H9 (cell line): ENCODE measurements at regions not wholly inside any gene's neighbourhood (a gene's known extent, or its start where the extent isn't known, plus 50 kb on each side); places are given as distances from the start of the nearest gene placed in this dataset.

Experiments
- DNase-seq: peaks from one replicate; pipeline ENCODE4 v3.0.0-alpha.2; 2017
- H2AFZ ChIP-seq: one replicate; pipeline ENCODE4 v1.6.1; 2013; ENCODE audit warnings: mild to moderate bottlenecking, low read length, control low read depth, moderate library complexity
- H2AK5ac ChIP-seq: 2 replicates; pipeline ENCODE4 v1.6.1; 2013; ENCODE audit warnings: low read length, control low read depth, mixed read lengths; ENCODE audit not compliant: insufficient read length
- H2BK120ac ChIP-seq: one replicate; pipeline ENCODE4 v1.6.1; 2013; ENCODE audit warnings: low read depth, mild to moderate bottlenecking, low read length, control low read depth, inconsistent platforms; ENCODE audit not compliant: poor library complexity, severe bottlenecking
- H2BK12ac ChIP-seq: 2 replicates; pipeline ENCODE4 v1.6.1; 2013; ENCODE audit warnings: low read length, control low read depth, mixed read lengths, low read depth; ENCODE audit not compliant: insufficient read length
- H2BK15ac ChIP-seq: 2 replicates; pipeline ENCODE4 v1.6.1; 2013; ENCODE audit warnings: low read depth, low read length, control low read depth
- H2BK20ac ChIP-seq: one replicate; pipeline ENCODE4 v1.6.1; 2013; ENCODE audit warnings: low read depth, mild to moderate bottlenecking, low read length, control low read depth, inconsistent platforms; ENCODE audit not compliant: poor library complexity, severe bottlenecking
- H2BK5ac ChIP-seq: 2 replicates; pipeline ENCODE4 v1.6.1; 2013; ENCODE audit warnings: low read length, control low read depth, mixed read lengths; ENCODE audit not compliant: insufficient read length
- H3K14ac ChIP-seq: 2 replicates; pipeline ENCODE4 v1.6.1; 2013; ENCODE audit warnings: low read length, control low read depth; ENCODE audit not compliant: insufficient read depth
- H3K18ac ChIP-seq: 2 replicates; pipeline ENCODE4 v1.6.1; 2013; ENCODE audit warnings: low read depth, mild to moderate bottlenecking, mixed read lengths, low read length, control low read depth; ENCODE audit not compliant: insufficient read length
- H3K23ac ChIP-seq: 2 replicates; pipeline ENCODE4 v1.6.1; 2013; ENCODE audit warnings: low read length, control low read depth, mixed read lengths, low read depth; ENCODE audit not compliant: insufficient read length
- H3K23me2 ChIP-seq: 2 replicates; pipeline ENCODE4 v1.6.1; 2013; ENCODE audit warnings: low read depth, mild to moderate bottlenecking, mixed read lengths, low read length, control low read depth; ENCODE audit not compliant: insufficient read length, poor library complexity, severe bottlenecking
- H3K27ac ChIP-seq: 2 replicates; pipeline ENCODE4 v1.5.1; 2013; ENCODE audit warnings: low read length, control low read depth, mixed read lengths, low read depth; ENCODE audit not compliant: insufficient read length
- H3K27me3 ChIP-seq: 2 replicates; pipeline ENCODE4 v1.6.1; 2013; ENCODE audit warnings: low read length, control low read depth, inconsistent platforms; ENCODE audit not compliant: insufficient read depth
- H3K4ac ChIP-seq: 2 replicates; pipeline ENCODE4 v1.6.1; 2013; ENCODE audit warnings: low read depth, mild to moderate bottlenecking, control low read depth, inconsistent platforms, low read length, moderate library complexity
- H3K4me1 ChIP-seq: 2 replicates; pipeline ENCODE4 v1.6.1; 2013; ENCODE audit warnings: low read length, control low read depth, inconsistent platforms; ENCODE audit not compliant: insufficient read depth
- H3K4me2 ChIP-seq: 2 replicates; pipeline ENCODE4 v1.6.1; 2013; ENCODE audit warnings: low read length, control low read depth, mixed read lengths; ENCODE audit not compliant: insufficient read length, insufficient read depth
- H3K56ac ChIP-seq: 2 replicates; pipeline ENCODE4 v1.6.1; 2013; ENCODE audit warnings: low read depth, mild to moderate bottlenecking, mixed read lengths, low read length, control low read depth; ENCODE audit not compliant: insufficient read length
- H3K79me1 ChIP-seq: 2 replicates; pipeline ENCODE4 v1.6.1; 2013; ENCODE audit warnings: low read depth, mild to moderate bottlenecking, moderate library complexity, low read length, control low read depth, inconsistent platforms; ENCODE audit not compliant: insufficient read depth, poor library complexity, severe bottlenecking
- H3K79me2 ChIP-seq: 2 replicates; pipeline ENCODE4 v1.6.1; 2013; ENCODE audit warnings: low read length, control low read depth, inconsistent platforms; ENCODE audit not compliant: insufficient read depth
- H3K9ac ChIP-seq: 2 replicates; pipeline ENCODE4 v1.6.1; 2013; ENCODE audit warnings: low read length, control low read depth, mixed read lengths; ENCODE audit not compliant: insufficient read length; ENCODE audit errors: extremely low read depth
- H3K9me3 ChIP-seq: one replicate; pipeline ENCODE4 v1.6.1; 2013; ENCODE audit warnings: low read depth, low read length, inconsistent platforms; ENCODE audit not compliant: control insufficient read depth
- H3T11ph ChIP-seq: one replicate; pipeline ENCODE4 v1.6.1; 2013; ENCODE audit warnings: mild to moderate bottlenecking, low read length, control low read depth, inconsistent platforms
- H4K20me1 ChIP-seq: one replicate; pipeline ENCODE4 v1.6.1; 2013; ENCODE audit not compliant: control insufficient read depth, insufficient read length, insufficient read depth
- H4K5ac ChIP-seq: 2 replicates; pipeline ENCODE4 v1.6.1; 2013; ENCODE audit warnings: low read depth, mild to moderate bottlenecking, mixed read lengths, low read length, control low read depth; ENCODE audit not compliant: insufficient read length
- H4K8ac ChIP-seq: replicated peaks from 2 replicates; pipeline ENCODE4 v1.6.1; 2013; ENCODE audit warnings: low read length, control low read depth, mixed read lengths, low read depth; ENCODE audit not compliant: insufficient read length
- H4K91ac ChIP-seq: 2 replicates; pipeline ENCODE4 v1.6.1; 2013; ENCODE audit warnings: low read depth, mild to moderate bottlenecking, moderate library complexity, mixed read lengths, low read length, control low read depth; ENCODE audit not compliant: insufficient read length
- H3K27ac Mint-ChIP-seq, 3 experiments: 2 replicates in 2 of 3; 3 replicates in 1 of 3; pipeline ENCODE4 v1.8.0; 2020 to 2021; ENCODE audit warnings: mixed read lengths in 3 of 3, mild to moderate bottlenecking in 1 of 3, moderate library complexity in 1 of 3
- H3K27me3 Mint-ChIP-seq: 2 replicates; pipeline ENCODE4 v1.8.0; 2021; ENCODE audit warnings: low read depth, mild to moderate bottlenecking, moderate library complexity, mixed read lengths
- H3K36me3 Mint-ChIP-seq, 3 experiments: 2 replicates in 2 of 3; 3 replicates in 1 of 3; pipeline ENCODE4 v1.8.0; 2020 to 2021; ENCODE audit warnings: low read depth in 3 of 3, mixed read lengths in 3 of 3; ENCODE audit not compliant: insufficient read depth in 1 of 3
- H3K4me1 Mint-ChIP-seq, 2 experiments: 2 replicates each; pipeline ENCODE4 v1.8.0; 2020; ENCODE audit warnings: mixed read lengths in 2 of 2
- H3K4me3 Mint-ChIP-seq, 2 experiments: 2 replicates in 1 of 2; 3 replicates in 1 of 2; pipeline ENCODE4 v1.8.0; 2020 to 2021; ENCODE audit warnings: mild to moderate bottlenecking in 2 of 2, mixed read lengths in 2 of 2, moderate library complexity in 1 of 2
- H3K9me3 Mint-ChIP-seq, 2 experiments: 2 replicates in 1 of 2; 3 replicates in 1 of 2; pipeline ENCODE4 v1.8.0; 2020; ENCODE audit warnings: mild to moderate bottlenecking in 2 of 2, mixed read lengths in 2 of 2, moderate library complexity in 1 of 2
- CTCF ChIP-seq: fragments of 200-600 bp; sonication (generic); conservative IDR thresholded peaks from 3 replicates; pipeline ENCODE4 v1.8.0; 2021; ENCODE audit warnings: antibody characterized with exemption, mild to moderate bottlenecking
- WGBS: extraction: QIAGEN DNeasy Blood & Tissue Kit; methylation state at CpG from one replicate; pipeline ENCODE4 v1.1.7; 2013; ENCODE audit warnings: missing lambda C conversion rate, low lambda C conversion rate, mixed read lengths; ENCODE audit not compliant: insufficient read length; ENCODE audit errors: extremely low coverage; 5-methylcytosine and 5-hydroxymethylcytosine counted together

GRCh38 chr13:74966275-74966674, 515.7 kb downstream of the TBC1D4 start:
- WGBS, result no CpG with 5 or more reads among the region's 4 CpGs
- H3K4me3 Mint-ChIP-seq, result no peak overlapping the region

More at GRCh38 chr13:74966275-74966674, 515.7 kb downstream of the TBC1D4 start:
- no peaks in the 10 kb centered on the region; a peak in 1 of 4 replicates for H3K4me1 Mint-ChIP-seq
- no peak overlapping the region for H3K18ac ChIP-seq
- no peaks in the 10 kb centered on the region for H3K4me1 ChIP-seq
- no peak overlapping the region for H4K8ac ChIP-seq
- H4K5ac ChIP-seq, result no peak overlapping the region
- H3K9me3 ChIP-seq, result no peaks in the 10 kb centered on the region
- no peak overlapping the region for H4K91ac ChIP-seq
- H3K9me3 Mint-ChIP-seq, result peaks cover 0 to 3% of the 10 kb centered on the region in 2 experiments
- H3K79me2 ChIP-seq, result no peaks in the 10 kb centered on the region
- no peak overlapping the region for H2BK12ac ChIP-seq
- TF ChIP-seq CTCF, result no peak
- no peak overlapping the region for H3K23ac ChIP-seq
- H3T11ph ChIP-seq, result no peak overlapping the region
- H2BK5ac ChIP-seq, result no peak overlapping the region
- H3K79me1 ChIP-seq, result no peaks in the 10 kb centered on the region
- no peak overlapping the region for H3K56ac ChIP-seq
- no peak overlapping the region for H2AK5ac ChIP-seq
- DNase-seq, result no peak
- H2BK120ac ChIP-seq, result no peak overlapping the region
- no peak overlapping the region for H2AFZ ChIP-seq
- no peak overlapping the region for H3K4me2 ChIP-seq
- no peaks in the 10 kb centered on the region for H4K20me1 ChIP-seq
- H3K27me3 ChIP-seq, result no peaks in the 10 kb centered on the region
- H3K14ac ChIP-seq, result no peak overlapping the region
- no peak overlapping the region for H3K27ac Mint-ChIP-seq
- H3K9ac ChIP-seq, result no peak overlapping the region
- H3K4ac ChIP-seq, result no peak overlapping the region
- H3K36me3 Mint-ChIP-seq, result no peaks in the 10 kb centered on the region
- no peak overlapping the region for H2BK15ac ChIP-seq
- no peaks in the 10 kb centered on the region for H3K27me3 Mint-ChIP-seq
- H3K27ac ChIP-seq, result no peak overlapping the region
- no peak overlapping the region for H2BK20ac ChIP-seq
- H3K23me2 ChIP-seq, result no peaks in the 10 kb centered on the region
